OCI-LY1 (cell line): ENCODE measurements at regions not wholly inside any gene's neighbourhood (a gene's known extent, or its start where the extent isn't known, plus 50 kb on each side); places are given as distances from the start of the nearest gene placed in this dataset.

Source experiments
- EZH2 ChIP-seq: fragments of 200-600 bp; sonication (generic), shearing (Covaris generic); IDR thresholded peaks from 2 replicates; pipeline ENCODE4 v1.8.0; 2017; ENCODE audit warnings: borderline replicate concordance, mixed run types, mild to moderate bottlenecking, antibody characterized with exemption, low read length, moderate library complexity, mixed read lengths
- TF ChIP-seq, protein P1 (sequence below): fragments of 200-600 bp; sonication (generic), shearing (Covaris generic); IDR thresholded peaks from 2 replicates; pipeline ENCODE4 v1.5.1; 2017; ENCODE audit warnings: mild to moderate bottlenecking, antibody characterized with exemption, low read length, moderate library complexity, mixed read lengths

DNA sequence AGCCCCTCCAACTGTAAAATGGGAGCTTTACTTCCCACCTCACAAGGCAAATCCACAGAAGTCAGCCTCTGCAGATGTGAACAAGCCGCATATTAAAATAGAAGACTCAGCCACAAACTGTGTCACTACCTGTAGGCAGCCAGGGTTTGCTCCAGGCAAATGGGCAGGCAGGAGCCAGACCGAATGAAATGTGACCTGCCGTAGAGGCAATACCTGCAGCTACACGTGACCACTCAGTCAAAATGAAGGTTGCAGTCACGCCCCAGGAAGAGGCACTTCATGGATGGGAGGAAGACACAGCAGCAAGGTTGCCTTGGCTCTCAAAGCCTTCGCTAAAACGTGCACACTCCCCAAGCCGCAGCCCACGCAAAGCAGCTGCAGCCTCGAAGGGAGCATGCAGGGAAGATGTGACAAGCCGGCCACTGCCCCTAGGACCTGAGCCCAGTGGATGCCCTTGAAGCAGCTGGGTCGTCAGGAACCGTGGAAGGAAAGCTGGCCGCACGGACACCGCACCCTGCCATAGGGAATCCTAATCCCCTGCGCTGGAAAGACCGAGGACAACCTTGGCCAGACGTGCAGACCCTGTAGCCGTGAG, 53.1 kb downstream of the SHANK2 start:
- TF ChIP-seq, protein P1, sequence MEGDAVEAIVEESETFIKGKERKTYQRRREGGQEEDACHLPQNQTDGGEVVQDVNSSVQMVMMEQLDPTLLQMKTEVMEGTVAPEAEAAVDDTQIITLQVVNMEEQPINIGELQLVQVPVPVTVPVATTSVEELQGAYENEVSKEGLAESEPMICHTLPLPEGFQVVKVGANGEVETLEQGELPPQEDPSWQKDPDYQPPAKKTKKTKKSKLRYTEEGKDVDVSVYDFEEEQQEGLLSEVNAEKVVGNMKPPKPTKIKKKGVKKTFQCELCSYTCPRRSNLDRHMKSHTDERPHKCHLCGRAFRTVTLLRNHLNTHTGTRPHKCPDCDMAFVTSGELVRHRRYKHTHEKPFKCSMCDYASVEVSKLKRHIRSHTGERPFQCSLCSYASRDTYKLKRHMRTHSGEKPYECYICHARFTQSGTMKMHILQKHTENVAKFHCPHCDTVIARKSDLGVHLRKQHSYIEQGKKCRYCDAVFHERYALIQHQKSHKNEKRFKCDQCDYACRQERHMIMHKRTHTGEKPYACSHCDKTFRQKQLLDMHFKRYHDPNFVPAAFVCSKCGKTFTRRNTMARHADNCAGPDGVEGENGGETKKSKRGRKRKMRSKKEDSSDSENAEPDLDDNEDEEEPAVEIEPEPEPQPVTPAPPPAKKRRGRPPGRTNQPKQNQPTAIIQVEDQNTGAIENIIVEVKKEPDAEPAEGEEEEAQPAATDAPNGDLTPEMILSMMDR: no peak
- no peak for TF ChIP-seq EZH2
